Caco-2 (cell line): ENCODE measurements at regions not wholly inside any gene's neighbourhood (a gene's known extent, or its start where the extent isn't known, plus 50 kb on each side); places are given as distances from the start of the nearest gene placed in this dataset.
A peak's percentile ranks its signal among the peaks of the same experiment; 100 is the strongest.

Experiments used
- BruUV-seq: library from RNA; stranded (reverse); fragments of 400-500 nt; replicated peaks from 2 replicates; lab custom pipeline; 2021; lab: Mats Ljungman, UMichigan
- CTCF ChIA-PET: fragments of 300-600 bp; sonication (Branson Sonifier 250); formaldehyde crosslinking; loops from one replicate; lab custom pipeline; 2022; ENCODE audit warnings: antibody characterized with exemption; lab: Charles Lee
- POLR2A ChIA-PET: fragments of 300-600 bp; sonication (Branson Sonifier 250); formaldehyde crosslinking; loops from one replicate; lab custom pipeline; 2022; ENCODE audit warnings: antibody characterized with exemption; lab: Charles Lee
- DNase-seq, 2 experiments: peaks; one replicate each; pipeline versions ENCODE4 v3.0.0 to v3.0.0-alpha.2; 2020 to 2022
- H3K27me3 ChIP-seq: replicated peaks from 2 replicates; pipeline ENCODE4 v1.6.0; 2011; ENCODE audit warnings: low read length; ENCODE audit not compliant: control insufficient read depth, insufficient read depth
- H3K36me3 ChIP-seq: 2 replicates; pipeline ENCODE4 v1.5.1; 2011; ENCODE audit warnings: low read length; ENCODE audit not compliant: control insufficient read depth, insufficient read depth
- H3K4me1 ChIP-seq: fragments of 250-450 bp; sonication (Bioruptor Pico); 2 replicates; pipeline ENCODE4 v1.5.1; 2020; ENCODE audit warnings: mild to moderate bottlenecking
- H3K4me3 ChIP-seq: 2 replicates; pipeline ENCODE4 v1.5.1; 2011; ENCODE audit warnings: low read depth, mild to moderate bottlenecking, control low read depth, low read length
- H3K9me3 ChIP-seq: fragments of 250-450 bp; sonication (Bioruptor Pico); 2 replicates; pipeline ENCODE4 v1.5.1; 2020; ENCODE audit warnings: mild to moderate bottlenecking, moderate library complexity
- H3K27ac Mint-ChIP-seq: one replicate; pipeline ENCODE4 v1.8.0; 2022; ENCODE audit warnings: mixed read lengths; ENCODE audit not compliant: unreplicated experiment
- H3K27me3 Mint-ChIP-seq: one replicate; pipeline ENCODE4 v1.8.0; 2022; ENCODE audit warnings: mixed read lengths; ENCODE audit not compliant: insufficient read depth, unreplicated experiment
- H3K36me3 Mint-ChIP-seq: one replicate; pipeline ENCODE4 v1.8.0; 2022; ENCODE audit warnings: mild to moderate bottlenecking, mixed read lengths; ENCODE audit not compliant: insufficient read depth, unreplicated experiment
- H3K4me1 Mint-ChIP-seq: one replicate; pipeline ENCODE4 v1.8.0; 2022; ENCODE audit warnings: low read depth, mixed read lengths; ENCODE audit not compliant: unreplicated experiment
- H3K4me3 Mint-ChIP-seq: one replicate; pipeline ENCODE4 v1.8.0; 2022; ENCODE audit warnings: mild to moderate bottlenecking, moderate library complexity, mixed read lengths; ENCODE audit not compliant: unreplicated experiment
- H3K9me3 Mint-ChIP-seq: one replicate; pipeline ENCODE4 v1.8.0; 2022; ENCODE audit warnings: mixed read lengths; ENCODE audit not compliant: unreplicated experiment
- CTCF ChIP-seq, 2 experiments: fragments of 200-600 bp in 1 of 2; IDR thresholded peaks; 1 replicate in 1 of 2; 2 replicates in 1 of 2; pipeline versions ENCODE4 v1.5.1 to v1.8.0; 2011 to 2022; ENCODE audit warnings: antibody characterized with exemption in 1 of 2, control low read depth in 1 of 2, inconsistent platforms in 1 of 2, low read depth in 1 of 2, low read length in 1 of 2, mild to moderate bottlenecking in 1 of 2, moderate library complexity in 1 of 2; ENCODE audit not compliant: insufficient read depth in 1 of 2, severe bottlenecking in 1 of 2, unreplicated experiment in 1 of 2
- intact Hi-C: fragments of 100-400 bp; cut with micrococcal nuclease; formaldehyde crosslinking; loops from one replicate; pipeline ENCODE4 v1.10.0; 2022; ENCODE audit not compliant: unreplicated experiment

DNA sequence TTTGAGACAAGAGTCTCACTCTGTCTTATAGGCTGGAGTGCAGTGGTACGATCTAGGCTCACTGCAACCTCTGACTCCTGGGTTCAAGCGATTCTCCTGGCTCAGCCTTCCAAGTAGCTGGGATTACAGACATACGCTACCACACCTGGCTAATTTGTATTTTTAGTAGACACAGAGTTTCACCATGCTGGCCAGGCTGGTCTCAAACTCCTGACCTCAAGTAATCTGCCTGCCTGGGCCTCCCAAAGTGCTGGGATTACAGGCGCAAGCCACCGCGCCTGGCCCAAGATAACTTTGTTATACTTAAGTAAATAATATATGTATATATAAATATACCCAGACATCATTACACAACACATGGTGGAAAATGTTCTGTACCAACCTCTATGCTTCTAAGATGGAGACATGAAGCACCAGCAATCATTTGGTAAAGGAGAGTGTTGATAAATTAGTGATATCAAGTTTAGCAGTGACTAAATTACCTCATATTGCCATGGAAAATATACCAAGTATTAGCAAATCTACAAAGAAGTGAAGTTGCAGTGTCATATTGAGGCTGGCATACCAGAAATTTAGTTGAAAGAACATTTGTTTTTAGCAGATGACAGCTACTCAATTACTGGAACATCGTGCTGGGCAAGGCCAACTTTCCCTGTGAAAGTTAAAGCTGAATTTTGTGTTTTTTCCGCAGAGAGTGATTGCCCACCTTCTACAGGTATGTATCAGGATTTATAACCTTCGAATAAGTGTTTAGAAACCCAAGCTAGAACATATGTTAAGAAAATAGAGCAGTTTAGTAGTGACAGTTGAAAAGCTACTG lies 177.7 kb downstream of the MYCN start:
- Mint-ChIP-seq H3K36me3 (no peaks in the 10 kb centered on the region), H3K27ac (no peak overlapping the region), H3K9me3 (peaks cover 10% of the 10 kb centered on the region), H3K4me1 (peaks cover 12% of the 10 kb centered on the region), H3K4me3 (no peak overlapping the region), H3K27me3 (no peaks in the 10 kb centered on the region)
- POLR2A ChIA-PET: no interaction called here
- peaks cover 36% of the 10 kb centered on the region for H3K4me1 ChIP-seq
- TF ChIP-seq CTCF (IDR thresholded peaks at IDR 0.05; ENCODE audit: insufficient read depth in 1 of 2, low read depth in 1 of 2, low read length in 1 of 2, severe bottlenecking in 1 of 2, unreplicated experiment in 1 of 2): no peak
- H3K27me3 ChIP-seq: no peaks in the 10 kb centered on the region
- H3K36me3 ChIP-seq: no peaks in the 10 kb centered on the region
- no peak overlapping the region for H3K4me3 ChIP-seq
- intact Hi-C loops: loop anchor here (5.0 kb wide), 1 partner anchor 274 kb away; no protein-coding TSS in a partner anchor
- CTCF ChIA-PET: no interaction called here
- no peaks in the 10 kb centered on the region for H3K9me3 ChIP-seq
- DNase-seq: no peak
- BruUV-seq: no TSS peak

DNA sequence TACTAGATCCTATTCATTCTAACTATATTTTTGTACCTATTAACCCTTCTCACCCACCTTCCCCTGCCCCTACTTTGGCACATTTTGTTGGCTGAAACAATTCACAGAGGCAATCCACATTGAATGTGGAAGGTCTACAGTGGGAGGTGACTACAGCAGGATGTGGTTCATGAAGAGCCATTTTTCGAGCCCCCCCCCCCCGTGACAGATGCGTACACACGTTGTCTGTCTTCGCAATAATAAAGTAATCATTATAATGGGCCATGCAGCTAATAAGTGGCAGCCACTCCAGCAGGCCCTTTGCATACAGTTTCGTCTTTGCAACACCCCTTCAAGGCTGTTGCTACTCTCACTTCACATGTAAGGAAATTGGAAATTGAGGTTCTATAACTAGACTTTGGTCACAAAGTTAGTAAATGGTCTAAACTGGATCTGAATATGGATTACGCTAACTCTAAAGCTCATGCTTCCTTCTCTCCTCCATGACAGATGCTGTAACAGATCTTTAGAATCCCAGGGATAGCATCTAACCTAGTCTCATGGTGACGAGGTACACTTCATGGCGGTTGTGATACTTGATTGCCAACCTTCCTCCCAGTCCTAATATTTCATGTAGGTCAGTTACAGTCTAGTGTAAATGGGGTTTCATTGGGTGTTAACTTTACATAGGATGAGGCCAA lies 176.8 kb downstream of the MYCN start:
- Mint-ChIP-seq H3K4me3 (no peak overlapping the region), H3K9me3 (peaks cover 10% of the 10 kb centered on the region), H3K27me3 (no peaks in the 10 kb centered on the region), H3K4me1 (peaks cover 12% of the 10 kb centered on the region), H3K27ac (no peak overlapping the region), H3K36me3 (no peaks in the 10 kb centered on the region)
- Histone ChIP-seq H3K9me3 (no peaks in the 10 kb centered on the region), H3K4me1 (peaks cover 36% of the 10 kb centered on the region), H3K36me3 (no peaks in the 10 kb centered on the region), H3K4me3 (no peak overlapping the region), H3K27me3 (no peaks in the 10 kb centered on the region)
- ChIA-PET POLR2A (no interaction called here), CTCF (no interaction called here)
- no peak for DNase-seq
- intact Hi-C loops: loop anchor here (5.0 kb wide), 1 partner anchor 275 kb away; no protein-coding TSS in a partner anchor
- TF ChIP-seq CTCF (IDR thresholded peaks at IDR 0.05; ENCODE audit: insufficient read depth in 1 of 2, low read depth in 1 of 2, low read length in 1 of 2, severe bottlenecking in 1 of 2, unreplicated experiment in 1 of 2): no peak
- no TSS peak for BruUV-seq

- Mint-ChIP-seq H3K27ac (peak overlapping the region; percentile 16), H3K4me1 (peaks cover 12% of the 10 kb centered on the region), H3K36me3 (no peaks in the 10 kb centered on the region), H3K9me3 (peaks cover under 1% of the 10 kb centered on the region), H3K4me3 (no peak overlapping the region), H3K27me3 (no peaks in the 10 kb centered on the region)
- peaks cover 36% of the 10 kb centered on the region for H3K4me1 ChIP-seq
- H3K4me3 ChIP-seq: no peak overlapping the region
- CTCF ChIA-PET: no interaction called here
- H3K9me3 ChIP-seq: no peaks in the 10 kb centered on the region
- H3K36me3 ChIP-seq: no peaks in the 10 kb centered on the region
- POLR2A ChIA-PET: no interaction called here
- TF ChIP-seq CTCF (IDR thresholded peaks at IDR 0.05; ENCODE audit: insufficient read depth in 1 of 2, low read depth in 1 of 2, low read length in 1 of 2, severe bottlenecking in 1 of 2, unreplicated experiment in 1 of 2): no peak
- intact Hi-C loops: loop anchor here (1.0 to 5.0 kb wide), 6 partner anchors 12 to 309 kb away; partner anchors contain the start of gene MYCN
- H3K27me3 ChIP-seq: no peaks in the 10 kb centered on the region
- DNase-seq: no peak
- BruUV-seq: no TSS peak
These were observed 175.8 kb downstream of the MYCN start for GRCh38 chr2:16115881-16116830.
